Keratinocyte (primary cell): ENCODE measurements at regions not wholly inside any gene's neighbourhood (a gene's known extent, or its start where the extent isn't known, plus 50 kb on each side); places are given as distances from the start of the nearest gene placed in this dataset.

Source experiments
- DNase-seq: peaks from one replicate; pipeline ENCODE4 v3.0.0-alpha.2; 2011; ENCODE audit warnings: low read depth, missing footprints, low spot score
- FAIRE-seq: peaks from 2 replicates; lab custom pipeline; 2011; peaks lifted over from hg19 to GRCh38; lab: Jason Lieb, UNC
- H2AFZ ChIP-seq: 2 replicates; pipeline ENCODE4 v1.6.0; 2012; ENCODE audit warnings: low read length, control low read depth, inconsistent platforms; ENCODE audit not compliant: control insufficient read depth
- H3K27ac ChIP-seq: 2 replicates; pipeline ENCODE4 v1.5.1; 2011; ENCODE audit warnings: low read length; ENCODE audit not compliant: control insufficient read depth, insufficient read depth
- H3K27me3 ChIP-seq: 3 replicates; pipeline ENCODE4 v1.6.0; 2011; ENCODE audit warnings: low read length; ENCODE audit not compliant: control insufficient read depth, insufficient read depth; ENCODE audit errors: extremely low read depth
- H3K36me3 ChIP-seq, 2 experiments: 2 replicates in 1 of 2; 3 replicates in 1 of 2; pipeline ENCODE4 v1.5.1; 2011; ENCODE audit warnings: low read length in 2 of 2, mild to moderate bottlenecking in 1 of 2; ENCODE audit not compliant: control insufficient read depth in 2 of 2, insufficient read depth in 2 of 2; ENCODE audit errors: extremely low read depth in 1 of 2
- H3K4me1 ChIP-seq: 3 replicates; pipeline ENCODE4 v1.5.1; 2011; ENCODE audit warnings: low read length; ENCODE audit not compliant: control insufficient read depth, insufficient read depth; ENCODE audit errors: extremely low read depth
- H3K4me2 ChIP-seq: 3 replicates; pipeline ENCODE4 v1.6.0; 2011; ENCODE audit warnings: low read depth, low read length; ENCODE audit not compliant: control insufficient read depth, insufficient read depth; ENCODE audit errors: extremely low read depth
- H3K4me3 ChIP-seq, 3 experiments: fragments of 200-600 bp in 1 of 3; sonication (generic) in 1 of 3; 2 replicates in 2 of 3; 3 replicates in 1 of 3; pipeline ENCODE4 v1.5.1; 2011 to 2016; ENCODE audit warnings: low read length in 3 of 3, mild to moderate bottlenecking in 3 of 3, control low read depth in 2 of 3, inconsistent platforms in 1 of 3, low read depth in 1 of 3, mixed read lengths in 1 of 3, mixed run types in 1 of 3, moderate library complexity in 1 of 3; ENCODE audit not compliant: control insufficient read depth in 2 of 3, insufficient read depth in 2 of 3; ENCODE audit errors: extremely low read depth in 1 of 3
- H3K79me2 ChIP-seq: 2 replicates; pipeline ENCODE4 v1.6.0; 2012; ENCODE audit warnings: low read length; ENCODE audit not compliant: control insufficient read depth, insufficient read depth
- H3K9ac ChIP-seq: 3 replicates; pipeline ENCODE4 v1.6.0; 2011; ENCODE audit warnings: low read length; ENCODE audit not compliant: control insufficient read depth, insufficient read depth; ENCODE audit errors: extremely low read depth
- H3K9me1 ChIP-seq: 3 replicates; pipeline ENCODE4 v1.6.0; 2011; ENCODE audit warnings: low read length; ENCODE audit not compliant: control insufficient read depth, insufficient read depth; ENCODE audit errors: extremely low read depth
- H3K9me3 ChIP-seq: 2 replicates; pipeline ENCODE4 v1.5.1; 2012; ENCODE audit warnings: low read depth, low read length; ENCODE audit not compliant: control insufficient read depth
- H4K20me1 ChIP-seq: 3 replicates; pipeline ENCODE4 v1.6.0; 2011; ENCODE audit warnings: low read length; ENCODE audit not compliant: control insufficient read depth, insufficient read depth; ENCODE audit errors: extremely low read depth
- EZH2 ChIP-seq: IDR thresholded peaks from one replicate; pipeline ENCODE4 v1.6.1; 2012; ENCODE audit warnings: inconsistent platforms, mild to moderate bottlenecking, low read length, moderate library complexity
- dilution Hi-C: fragments of 300-500 bp; cut with MboI; formaldehyde crosslinking; loops from one replicate; pipeline ENCODE4 v1.7.0; 2020; ENCODE audit warnings: low sequenced_read_pairs; ENCODE audit not compliant: extremely low pct_ligation_motif_present
- TF ChIP-seq, protein P1 (sequence below), 3 experiments: IDR thresholded peaks in 1 of 3; conservative IDR thresholded peaks in 1 of 3; optimal IDR thresholded peaks in 1 of 3; 2 replicates in 2 of 3; 3 replicates in 1 of 3; pipeline versions ENCODE3 to v1.5.1; 2011; ENCODE audit warnings: low read length in 3 of 3, mild to moderate bottlenecking in 3 of 3, moderate library complexity in 2 of 3, control low read depth in 1 of 3, inconsistent platforms in 1 of 3; ENCODE audit not compliant: insufficient read depth in 2 of 3; ENCODE audit errors: extremely low read depth in 1 of 3

DNA sequence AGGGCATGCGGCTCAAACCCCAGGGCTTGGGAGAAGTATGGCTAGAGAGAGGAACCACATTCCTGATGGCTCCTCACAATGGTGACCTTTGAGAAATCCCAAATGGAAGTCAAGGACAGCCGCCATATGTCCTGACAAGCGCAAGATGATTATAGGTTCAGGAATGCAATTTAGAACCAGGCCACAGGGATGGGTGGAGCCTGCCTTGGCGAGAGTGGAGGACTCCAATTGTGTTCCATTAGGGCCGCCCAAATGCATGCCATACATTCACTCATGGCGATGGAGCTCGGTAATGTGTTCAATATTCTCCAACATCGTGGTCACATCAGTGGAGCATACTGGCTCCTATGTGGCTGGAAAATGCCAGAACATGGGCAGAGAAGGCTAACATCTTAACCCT, 662.9 kb upstream of the ID2 start:
- no peak overlapping the region for H3K4me3 ChIP-seq
- DNase-seq (no peak), FAIRE-seq (no peak)
- no peaks in the 10 kb centered on the region for H3K79me2 ChIP-seq
- no peaks in the 10 kb centered on the region for H3K4me1 ChIP-seq
- no peaks in the 10 kb centered on the region for H3K9me1 ChIP-seq
- H3K9me3 ChIP-seq = no peaks in the 10 kb centered on the region
- no peak overlapping the region for H2AFZ ChIP-seq
- no peaks in the 10 kb centered on the region for H4K20me1 ChIP-seq
- no peak for TF ChIP-seq EZH2
- TF ChIP-seq, protein P1, sequence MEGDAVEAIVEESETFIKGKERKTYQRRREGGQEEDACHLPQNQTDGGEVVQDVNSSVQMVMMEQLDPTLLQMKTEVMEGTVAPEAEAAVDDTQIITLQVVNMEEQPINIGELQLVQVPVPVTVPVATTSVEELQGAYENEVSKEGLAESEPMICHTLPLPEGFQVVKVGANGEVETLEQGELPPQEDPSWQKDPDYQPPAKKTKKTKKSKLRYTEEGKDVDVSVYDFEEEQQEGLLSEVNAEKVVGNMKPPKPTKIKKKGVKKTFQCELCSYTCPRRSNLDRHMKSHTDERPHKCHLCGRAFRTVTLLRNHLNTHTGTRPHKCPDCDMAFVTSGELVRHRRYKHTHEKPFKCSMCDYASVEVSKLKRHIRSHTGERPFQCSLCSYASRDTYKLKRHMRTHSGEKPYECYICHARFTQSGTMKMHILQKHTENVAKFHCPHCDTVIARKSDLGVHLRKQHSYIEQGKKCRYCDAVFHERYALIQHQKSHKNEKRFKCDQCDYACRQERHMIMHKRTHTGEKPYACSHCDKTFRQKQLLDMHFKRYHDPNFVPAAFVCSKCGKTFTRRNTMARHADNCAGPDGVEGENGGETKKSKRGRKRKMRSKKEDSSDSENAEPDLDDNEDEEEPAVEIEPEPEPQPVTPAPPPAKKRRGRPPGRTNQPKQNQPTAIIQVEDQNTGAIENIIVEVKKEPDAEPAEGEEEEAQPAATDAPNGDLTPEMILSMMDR (optimal IDR thresholded peaks at IDR 0.05 in 1 of 3, IDR thresholded peaks at IDR 0.05 in 1 of 3, conservative IDR thresholded peaks at IDR 0.05 in 1 of 3; ENCODE audit: extremely low read depth in 1 of 3, insufficient read depth in 2 of 3, low read length in 3 of 3) = no peak
- H3K9ac ChIP-seq = no peak overlapping the region
- H3K4me2 ChIP-seq = no peak overlapping the region
- no peak overlapping the region for H3K27ac ChIP-seq
- no peaks in the 10 kb centered on the region for H3K36me3 ChIP-seq
- H3K27me3 ChIP-seq = no peaks in the 10 kb centered on the region
- dilution Hi-C loops = no loop called here

DNA sequence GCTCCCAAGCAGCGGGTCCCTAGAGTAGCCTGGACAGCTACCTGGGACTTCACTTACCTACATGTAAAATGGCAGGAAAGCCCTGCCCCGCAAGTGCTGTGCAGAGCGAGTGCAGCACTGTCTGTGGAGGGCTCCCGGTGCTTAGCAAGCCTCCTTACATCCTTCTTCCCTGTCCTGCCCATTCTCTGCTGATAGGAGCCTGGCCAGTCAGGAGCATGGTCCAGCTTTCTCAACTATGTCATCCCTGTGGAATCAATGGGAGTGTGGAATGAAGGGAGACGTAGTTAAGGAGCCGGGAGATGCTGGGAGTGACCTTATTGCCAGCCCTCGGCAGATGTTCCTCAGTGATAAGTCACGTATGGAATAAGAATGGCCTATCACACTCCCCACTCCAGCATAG, 661.9 kb upstream of the ID2 start:
- Histone ChIP-seq H3K4me3 (no peak overlapping the region), H3K9me1 (no peaks in the 10 kb centered on the region), H4K20me1 (no peaks in the 10 kb centered on the region), H2AFZ (no peak overlapping the region), H3K79me2 (no peaks in the 10 kb centered on the region), H3K9me3 (no peaks in the 10 kb centered on the region), H3K9ac (no peak overlapping the region), H3K27me3 (no peaks in the 10 kb centered on the region), H3K4me1 (no peaks in the 10 kb centered on the region), H3K36me3 (no peaks in the 10 kb centered on the region), H3K4me2 (no peak overlapping the region), H3K27ac (no peak overlapping the region)
- TF ChIP-seq, protein P1 (optimal IDR thresholded peaks at IDR 0.05 in 1 of 3, IDR thresholded peaks at IDR 0.05 in 1 of 3, conservative IDR thresholded peaks at IDR 0.05 in 1 of 3; ENCODE audit: extremely low read depth in 1 of 3, insufficient read depth in 2 of 3, low read length in 3 of 3) = no peak
- TF ChIP-seq EZH2 = no peak
- dilution Hi-C loops = no loop called here
- DNase-seq (no peak), FAIRE-seq (no peak)
